IMR-90 (cell line): ENCODE measurements at regions not wholly inside any gene's neighbourhood (a gene's known extent, or its start where the extent isn't known, plus 50 kb on each side); places are given as distances from the start of the nearest gene placed in this dataset.
"Not testable (repeated sequence)": the region's sequence is repeated elsewhere in the genome, so short reads cannot be mapped to it uniquely, and the experiment has no call there.

Experiments
- BHLHE40 ChIP-seq: fragments of 150-350 bp; IDR thresholded peaks from 2 replicates; pipeline ENCODE4 v1.6.1; 2016; ENCODE audit warnings: mild to moderate bottlenecking, low read depth, low read length
- CEBPB ChIP-seq: IDR thresholded peaks from 2 replicates; pipeline ENCODE4 v1.6.1; 2012; ENCODE audit warnings: low read depth, low read length, improper control_type of control experiment
- FOS ChIP-seq: fragments of 150-350 bp; IDR thresholded peaks from 2 replicates; pipeline ENCODE4 v1.6.1; 2016; ENCODE audit warnings: low read depth, low read length
- MAFK ChIP-seq: IDR thresholded peaks from 2 replicates; pipeline ENCODE4 v1.6.1; 2012; ENCODE audit warnings: low read depth, low read length, improper control_type of control experiment
- MAZ ChIP-seq: IDR thresholded peaks from 2 replicates; pipeline ENCODE4 v1.6.1; 2012; ENCODE audit warnings: low read depth, mild to moderate bottlenecking, low read length, improper control_type of control experiment, moderate library complexity, borderline replicate concordance
- NFE2L2 ChIP-seq: fragments of 150-350 bp; IDR thresholded peaks from 2 replicates; pipeline ENCODE4 v1.6.1; 2016; ENCODE audit warnings: low read depth, mild to moderate bottlenecking, low read length
- POLR2A ChIP-seq: IDR thresholded peaks from 2 replicates; pipeline ENCODE4 v1.6.1; 2012; ENCODE audit warnings: mild to moderate bottlenecking, low read depth, low read length
- RCOR1 ChIP-seq: IDR thresholded peaks from 2 replicates; pipeline ENCODE4 v1.6.1; 2012; ENCODE audit warnings: mild to moderate bottlenecking, low read length, improper control_type of control experiment; ENCODE audit not compliant: insufficient replicate concordance
- RFX5 ChIP-seq: IDR thresholded peaks from 2 replicates; pipeline ENCODE4 v1.8.0; 2012; ENCODE audit warnings: low read depth, mild to moderate bottlenecking, low read length, moderate library complexity
- SMC3 ChIP-seq: fragments of 150-350 bp; IDR thresholded peaks from 2 replicates; pipeline ENCODE4 v1.6.1; 2016; ENCODE audit warnings: low read depth, mild to moderate bottlenecking, antibody characterized with exemption, low read length, moderate library complexity
- TF ChIP-seq, protein P1 (sequence below): fragments of 150-350 bp; IDR thresholded peaks from 2 replicates; pipeline ENCODE4 v1.6.1; 2016; ENCODE audit warnings: low read depth, mild to moderate bottlenecking, low read length, moderate library complexity, borderline replicate concordance
- TF ChIP-seq, protein P2 (sequence below): conservative IDR thresholded peaks from 2 replicates; pipeline ENCODE4 v1.5.1; 2012; ENCODE audit warnings: mild to moderate bottlenecking, low read depth, low read length, improper control_type of control experiment

DNA sequence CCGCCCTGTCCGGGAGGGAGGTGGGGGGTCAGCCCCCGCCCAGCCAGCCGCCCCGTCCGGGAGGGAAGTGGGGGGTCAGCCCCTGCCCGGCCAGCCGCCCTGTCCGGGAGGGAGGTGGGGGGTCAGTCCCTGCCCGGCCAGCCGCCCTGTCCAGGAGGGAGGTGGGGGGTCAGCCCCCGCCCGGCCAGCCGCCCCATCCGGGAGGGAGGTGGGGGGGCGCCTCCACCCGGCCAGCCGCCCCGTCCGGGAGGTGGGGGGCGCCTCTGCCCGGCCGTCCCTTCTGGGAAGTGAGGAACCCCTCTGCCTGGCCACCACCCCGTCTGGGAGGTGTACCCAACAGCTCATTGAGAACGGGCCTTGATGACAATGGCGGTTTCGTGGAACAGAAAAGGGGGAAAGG is 823.4 kb upstream of the GBE1 start:
- not testable (repeated sequence) for TF ChIP-seq POLR2A, BHLHE40, RFX5, MAZ, RCOR1, MAFK, CEBPB, SMC3, FOS, NFE2L2
- TF ChIP-seq, protein P1, sequence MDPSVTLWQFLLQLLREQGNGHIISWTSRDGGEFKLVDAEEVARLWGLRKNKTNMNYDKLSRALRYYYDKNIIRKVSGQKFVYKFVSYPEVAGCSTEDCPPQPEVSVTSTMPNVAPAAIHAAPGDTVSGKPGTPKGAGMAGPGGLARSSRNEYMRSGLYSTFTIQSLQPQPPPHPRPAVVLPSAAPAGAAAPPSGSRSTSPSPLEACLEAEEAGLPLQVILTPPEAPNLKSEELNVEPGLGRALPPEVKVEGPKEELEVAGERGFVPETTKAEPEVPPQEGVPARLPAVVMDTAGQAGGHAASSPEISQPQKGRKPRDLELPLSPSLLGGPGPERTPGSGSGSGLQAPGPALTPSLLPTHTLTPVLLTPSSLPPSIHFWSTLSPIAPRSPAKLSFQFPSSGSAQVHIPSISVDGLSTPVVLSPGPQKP = not testable (repeated sequence)
- TF ChIP-seq, protein P2, sequence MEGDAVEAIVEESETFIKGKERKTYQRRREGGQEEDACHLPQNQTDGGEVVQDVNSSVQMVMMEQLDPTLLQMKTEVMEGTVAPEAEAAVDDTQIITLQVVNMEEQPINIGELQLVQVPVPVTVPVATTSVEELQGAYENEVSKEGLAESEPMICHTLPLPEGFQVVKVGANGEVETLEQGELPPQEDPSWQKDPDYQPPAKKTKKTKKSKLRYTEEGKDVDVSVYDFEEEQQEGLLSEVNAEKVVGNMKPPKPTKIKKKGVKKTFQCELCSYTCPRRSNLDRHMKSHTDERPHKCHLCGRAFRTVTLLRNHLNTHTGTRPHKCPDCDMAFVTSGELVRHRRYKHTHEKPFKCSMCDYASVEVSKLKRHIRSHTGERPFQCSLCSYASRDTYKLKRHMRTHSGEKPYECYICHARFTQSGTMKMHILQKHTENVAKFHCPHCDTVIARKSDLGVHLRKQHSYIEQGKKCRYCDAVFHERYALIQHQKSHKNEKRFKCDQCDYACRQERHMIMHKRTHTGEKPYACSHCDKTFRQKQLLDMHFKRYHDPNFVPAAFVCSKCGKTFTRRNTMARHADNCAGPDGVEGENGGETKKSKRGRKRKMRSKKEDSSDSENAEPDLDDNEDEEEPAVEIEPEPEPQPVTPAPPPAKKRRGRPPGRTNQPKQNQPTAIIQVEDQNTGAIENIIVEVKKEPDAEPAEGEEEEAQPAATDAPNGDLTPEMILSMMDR = not testable (repeated sequence)
